HepG2 (cell line): ENCODE measurements at regions not wholly inside any gene's neighbourhood (a gene's known extent, or its start where the extent isn't known, plus 50 kb on each side); places are given as distances from the start of the nearest gene placed in this dataset.

ENCODE experiments used
- ATAC-seq: fragments of 200-7000 bp; cut with Tn5 transposase; 3 replicates; pipeline ENCODE4 v1.9.1; 2020; ENCODE audit warnings: mild to moderate bottlenecking, moderate library complexity
- BruUV-seq: library from RNA; stranded (reverse); fragments of 400-500 nt; replicated peaks from 2 replicates; lab custom pipeline; 2021; lab: Mats Ljungman, UMichigan
- CTCF ChIA-PET: fragments of 300-600 bp; formaldehyde crosslinking; extraction: SDS; loops from one replicate; lab custom pipeline; 2021; ENCODE audit warnings: low total read pairs, inconsistent platforms, low intra/inter-chr PET ratio; lab: Yijun Ruan, JAX
- POLR2A ChIA-PET: fragments of 350-600 bp; sonication (Branson Sonifier 250); formaldehyde crosslinking; loops from one replicate; lab custom pipeline; 2020; ENCODE audit warnings: antibody characterized with exemption, inconsistent platforms; lab: Yijun Ruan, JAX
- DNase-seq: peaks from one replicate; pipeline ENCODE4 v3.0.0-alpha.2; 2015; ENCODE audit warnings: low spot score
- FAIRE-seq: peaks from 3 replicates; lab custom pipeline; 2011; peaks lifted over from hg19 to GRCh38; lab: Jason Lieb, UNC
- H2AFZ ChIP-seq: one replicate; pipeline ENCODE4 v1.6.1; 2011; ENCODE audit warnings: low read length, inconsistent platforms
- H3K27ac ChIP-seq: fragments of 300-600 bp; 3 replicates; pipeline ENCODE4 v1.8.0; 2011; ENCODE audit warnings: mixed run types, mild to moderate bottlenecking, mixed read lengths, low read length, inconsistent platforms; ENCODE audit not compliant: insufficient read depth; ENCODE audit errors: extremely low read length
- H3K27me3 ChIP-seq, 2 experiments: fragments of 200-600 bp in 1 of 2; 2 replicates in 1 of 2; 3 replicates in 1 of 2; pipeline versions ENCODE4 v1.6.0 to v1.8.0; 2011; ENCODE audit warnings: low read length in 2 of 2, mild to moderate bottlenecking in 2 of 2, moderate library complexity in 2 of 2, inconsistent platforms in 1 of 2; ENCODE audit not compliant: insufficient read depth in 2 of 2, control insufficient read depth in 1 of 2
- H3K36me3 ChIP-seq, 2 experiments: fragments of 200-600 bp in 1 of 2; replicated peaks in 1 of 2; 2 replicates in 1 of 2; 3 replicates in 1 of 2; pipeline versions ENCODE4 v1.5.1 to v1.8.0; 2011; ENCODE audit warnings: low read length in 2 of 2, inconsistent platforms in 1 of 2; ENCODE audit not compliant: insufficient read depth in 2 of 2, control insufficient read depth in 1 of 2
- H3K4me1 ChIP-seq: 2 replicates; pipeline ENCODE4 v1.5.1; 2012; ENCODE audit warnings: low read length, inconsistent platforms; ENCODE audit not compliant: insufficient read depth
- H3K4me2 ChIP-seq: 2 replicates; pipeline ENCODE4 v1.6.0; 2011; ENCODE audit warnings: low read depth, low read length, inconsistent platforms
- H3K4me3 ChIP-seq, 3 experiments: fragments of 200-600 bp in 1 of 3; sonication (generic), shearing (Covaris generic) in 1 of 3; replicated peaks in 1 of 3; 2 replicates each; pipeline ENCODE4 v1.5.1; 2011 to 2016; ENCODE audit warnings: low read length in 3 of 3, inconsistent platforms in 2 of 3, low read depth in 2 of 3, mild to moderate bottlenecking in 2 of 3, control low read depth in 1 of 3, mixed read lengths in 1 of 3; ENCODE audit not compliant: insufficient read depth in 1 of 3
- H3K79me2 ChIP-seq: one replicate; pipeline ENCODE4 v1.6.1; 2011; ENCODE audit warnings: low read length, inconsistent platforms; ENCODE audit not compliant: insufficient read depth
- H3K9ac ChIP-seq: 2 replicates; pipeline ENCODE4 v1.6.0; 2011; ENCODE audit warnings: mild to moderate bottlenecking, low read depth, low read length, inconsistent platforms; ENCODE audit not compliant: insufficient read depth
- H3K9me3 ChIP-seq: 2 replicates; pipeline ENCODE4 v1.5.1; 2012; ENCODE audit warnings: mild to moderate bottlenecking, low read length
- H4K20me1 ChIP-seq: 2 replicates; pipeline ENCODE4 v1.6.0; 2011; ENCODE audit warnings: inconsistent platforms, mild to moderate bottlenecking, low read length, moderate library complexity; ENCODE audit not compliant: insufficient read depth
- MAFF ChIP-seq: IDR thresholded peaks from 2 replicates; pipeline ENCODE4 v1.6.1; 2011; ENCODE audit warnings: low read depth, low read length, improper control_type of control experiment
- MAFK ChIP-seq, 2 experiments: IDR thresholded peaks in 1 of 2; conservative IDR thresholded peaks in 1 of 2; 2 replicates each; pipeline ENCODE4 v1.6.1; 2011; ENCODE audit warnings: improper control_type of control experiment in 2 of 2, low read length in 2 of 2
- YEATS4 ChIP-seq: sonication (generic); formaldehyde crosslinking; IDR thresholded peaks from 2 replicates; pipeline ENCODE4 v1.4.0; 2020; ENCODE audit warnings: missing genetic modification reagents, borderline replicate concordance
- ZNF30 ChIP-seq: sonication (generic); formaldehyde crosslinking; IDR thresholded peaks from 2 replicates; pipeline ENCODE4 v1.5.0; 2020; ENCODE audit warnings: mild to moderate bottlenecking, missing genetic modification reagents
- WGBS: methylation state at CpG from one replicate; pipeline ENCODE4 v1.1.6; 2017; ENCODE audit warnings: low lambda C conversion rate; 5-methylcytosine and 5-hydroxymethylcytosine counted together
- in situ Hi-C: cut with HindIII; loops from 2 replicates; pipeline ENCODE4 v1.10.0; 2017; ENCODE audit warnings: low pct_unique_long_range_greater_than_20kb; ENCODE audit not compliant: extremely low pct_ligation_motif_present
- intact Hi-C: fragments of 100-400 bp; cut with micrococcal nuclease; formaldehyde crosslinking; loops from one replicate; pipeline ENCODE4 v1.10.0; 2022; ENCODE audit not compliant: unreplicated experiment
- TF ChIP-seq, protein P1 (sequence below): sonication (generic); formaldehyde crosslinking; IDR thresholded peaks from 2 replicates; pipeline ENCODE4 v1.5.1; 2020; ENCODE audit warnings: missing genetic modification reagents, mild to moderate bottlenecking, borderline replicate concordance

DNA sequence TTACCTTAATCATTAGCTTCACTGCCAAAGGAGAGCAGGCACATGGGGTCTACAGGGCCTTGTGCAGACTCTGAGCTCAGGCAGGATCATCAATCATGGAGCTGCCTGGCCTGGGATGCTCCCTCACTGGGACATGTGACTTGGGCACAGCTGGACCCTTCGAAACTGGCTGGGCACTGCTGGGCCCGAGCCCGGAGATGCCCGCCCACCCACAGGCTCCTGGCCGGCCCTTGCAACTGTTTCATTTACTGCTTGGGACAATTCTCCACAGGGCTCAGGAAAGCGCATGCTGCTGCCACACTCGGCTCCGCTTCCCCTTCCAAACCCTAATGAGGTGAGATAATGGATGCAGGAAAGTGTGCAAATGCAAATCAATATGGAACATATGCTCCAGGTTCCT, 387.5 kb downstream of the TRIM36 start (continued):
- TF ChIP-seq, protein P1, sequence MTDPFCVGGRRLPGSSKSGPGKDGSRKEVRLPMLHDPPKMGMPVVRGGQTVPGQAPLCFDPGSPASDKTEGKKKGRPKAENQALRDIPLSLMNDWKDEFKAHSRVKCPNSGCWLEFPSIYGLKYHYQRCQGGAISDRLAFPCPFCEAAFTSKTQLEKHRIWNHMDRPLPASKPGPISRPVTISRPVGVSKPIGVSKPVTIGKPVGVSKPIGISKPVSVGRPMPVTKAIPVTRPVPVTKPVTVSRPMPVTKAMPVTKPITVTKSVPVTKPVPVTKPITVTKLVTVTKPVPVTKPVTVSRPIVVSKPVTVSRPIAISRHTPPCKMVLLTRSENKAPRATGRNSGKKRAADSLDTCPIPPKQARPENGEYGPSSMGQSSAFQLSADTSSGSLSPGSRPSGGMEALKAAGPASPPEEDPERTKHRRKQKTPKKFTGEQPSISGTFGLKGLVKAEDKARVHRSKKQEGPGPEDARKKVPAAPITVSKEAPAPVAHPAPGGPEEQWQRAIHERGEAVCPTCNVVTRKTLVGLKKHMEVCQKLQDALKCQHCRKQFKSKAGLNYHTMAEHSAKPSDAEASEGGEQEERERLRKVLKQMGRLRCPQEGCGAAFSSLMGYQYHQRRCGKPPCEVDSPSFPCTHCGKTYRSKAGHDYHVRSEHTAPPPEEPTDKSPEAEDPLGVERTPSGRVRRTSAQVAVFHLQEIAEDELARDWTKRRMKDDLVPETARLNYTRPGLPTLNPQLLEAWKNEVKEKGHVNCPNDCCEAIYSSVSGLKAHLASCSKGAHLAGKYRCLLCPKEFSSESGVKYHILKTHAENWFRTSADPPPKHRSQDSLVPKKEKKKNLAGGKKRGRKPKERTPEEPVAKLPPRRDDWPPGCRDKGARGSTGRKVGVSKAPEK (CRISPR knock-in tag), result no peak
- TF ChIP-seq ZNF30 (CRISPR knock-in tag), result no peak

DNA sequence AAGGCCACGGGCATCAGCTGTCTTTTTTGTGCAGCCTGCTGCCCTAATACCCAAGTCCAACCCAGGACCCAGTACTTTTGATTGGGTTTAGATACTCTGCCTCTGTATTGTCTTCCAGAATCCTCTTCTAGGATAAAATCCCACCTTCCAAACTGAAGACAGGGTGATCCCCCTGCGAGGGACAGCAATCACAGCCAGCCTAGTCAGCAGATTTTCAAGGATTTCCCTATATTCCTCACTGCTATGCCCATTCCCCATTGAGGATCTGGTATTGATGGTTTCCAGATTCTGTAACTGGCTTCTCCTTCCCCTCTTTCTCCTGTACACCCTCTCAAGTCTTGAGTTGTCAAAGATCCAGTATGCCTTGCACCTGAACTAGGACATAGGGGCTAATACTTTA, 389.4 kb downstream of the TRIM36 start:
- ATAC-seq, result no peak
- no TSS peak for BruUV-seq
- H3K4me3 ChIP-seq, result no peak overlapping the region
- intact Hi-C loops, result no loop called here
- H3K79me2 ChIP-seq, result no peaks in the 10 kb centered on the region
- H3K9me3 ChIP-seq, result no peaks in the 10 kb centered on the region
- H2AFZ ChIP-seq, result no peak overlapping the region
- H3K4me1 ChIP-seq, result no peaks in the 10 kb centered on the region
- no peak overlapping the region for H3K27ac ChIP-seq
- in situ Hi-C loops, result loop anchor here (25.0 kb wide), 1 partner anchor 282 kb away; no protein-coding TSS in a partner anchor
- no peak for TF ChIP-seq YEATS4 (CRISPR knock-in tag)
- TF ChIP-seq MAFF, result peak; percentile 56
- TF ChIP-seq MAFK (conservative IDR thresholded peaks at IDR 0.05 in 1 of 2, IDR thresholded peaks at IDR 0.05 in 1 of 2; ENCODE audit: low read length in 2 of 2), result peak; percentile 65 to 76
- TF ChIP-seq, all 625 proteins: peak for 2
- FAIRE-seq, result no peak
- 0% methylated on average over 1 of the region's 2 CpGs for WGBS
- no peak overlapping the region for H3K9ac ChIP-seq
- H4K20me1 ChIP-seq, result no peaks in the 10 kb centered on the region
- no peak overlapping the region for H3K4me2 ChIP-seq
- POLR2A ChIA-PET, result no interaction called here
- CTCF ChIA-PET, result no interaction called here
- H3K27me3 ChIP-seq, result no peaks in the 10 kb centered on the region
- no peaks in the 10 kb centered on the region for H3K36me3 ChIP-seq
- no peak for DNase-seq
